HS-27A (cell line): ENCODE measurements at regions not wholly inside any gene's neighbourhood (a gene's known extent, or its start where the extent isn't known, plus 50 kb on each side); places are given as distances from the start of the nearest gene placed in this dataset.

ENCODE experiments used
- DNase-seq: peaks from one replicate; pipeline ENCODE4 v3.0.0-alpha.2; 2012; ENCODE audit warnings: low read depth, missing footprints

- DNase-seq: no peak
These were observed 160.1 kb upstream of the MYCN start for GRCh38 chr2:15780234-15780633.

GRCh38 chr2:15780912-15781574 lies 159.3 kb upstream of the MYCN start:
- no peak for DNase-seq

GRCh38 chr2:15782009-15782751 lies 158.2 kb upstream of the MYCN start:
- DNase-seq: no peak

GRCh38 chr2:15782769-15783294 lies 157.5 kb upstream of the MYCN start:
- DNase-seq: no peak

- no peak for DNase-seq
These were observed 156.9 kb upstream of the MYCN start for GRCh38 chr2:15783489-15783888.

GRCh38 chr2:15784106-15784885 lies 156.1 kb upstream of the MYCN start:
- no peak for DNase-seq

- no peak for DNase-seq
These were observed 155.2 kb upstream of the MYCN start for GRCh38 chr2:15784886-15785801.

GRCh38 chr2:15786003-15786654 lies 154.2 kb upstream of the MYCN start:
- DNase-seq: no peak

- DNase-seq: no peak
These were observed 153.4 kb upstream of the MYCN start for GRCh38 chr2:15786901-15787300.

- no peak for DNase-seq
These were observed 152.6 kb upstream of the MYCN start for GRCh38 chr2:15787535-15788454.

- DNase-seq: no peak
These were observed 151.9 kb upstream of the MYCN start for GRCh38 chr2:15788455-15788829.

- DNase-seq: no peak
These were observed 151.5 kb upstream of the MYCN start for GRCh38 chr2:15788830-15789229.

- DNase-seq: no peak
These were observed 150.8 kb upstream of the MYCN start for GRCh38 chr2:15789381-15790062.

- DNase-seq: no peak
These were observed 150.0 kb upstream of the MYCN start for GRCh38 chr2:15790326-15790725.

- no peak for DNase-seq
These were observed 149.5 kb upstream of the MYCN start for GRCh38 chr2:15790838-15791237.

GRCh38 chr2:15791294-15791693 lies 149.1 kb upstream of the MYCN start:
- no peak for DNase-seq

- DNase-seq: no peak
These were observed 148.0 kb upstream of the MYCN start for GRCh38 chr2:15792331-15792730.

- DNase-seq: no peak
These were observed 147.1 kb upstream of the MYCN start for GRCh38 chr2:15793078-15793913.

GRCh38 chr2:15793978-15794377 lies 146.4 kb upstream of the MYCN start:
- DNase-seq: no peak
